ENCODE measurements at regions not wholly inside any gene's neighbourhood (a gene's known extent, or its start where the extent isn't known, plus 50 kb on each side); places are given as distances from the start of the nearest gene placed in this dataset.

DNA sequence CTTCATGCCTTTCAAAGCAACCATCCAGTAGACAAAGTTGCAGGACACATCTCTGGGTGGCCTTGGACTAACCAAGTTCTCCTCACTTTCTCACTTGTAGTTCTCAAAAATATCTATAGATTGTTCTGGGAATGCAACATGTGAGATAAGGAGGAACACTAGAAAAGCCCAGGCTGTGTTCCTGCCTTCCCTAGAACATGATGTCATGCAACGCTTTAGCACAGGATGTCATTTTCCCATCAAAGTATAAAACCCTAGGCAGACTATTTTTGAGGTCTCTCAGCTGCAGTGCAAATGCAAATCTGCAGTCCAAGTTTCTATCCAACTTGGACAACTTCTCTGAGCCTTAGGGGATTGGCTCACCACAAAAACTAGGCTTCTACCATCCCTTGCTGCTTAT lies 78.8 kb upstream of the PCDH7 start:
- TF ChIP-seq EZH2 (IDR thresholded peaks at IDR 0.05; ENCODE audit: borderline replicate concordance, low read depth, low read length, severe bottlenecking) (no peak), JUN (IDR thresholded peaks at IDR 0.05; ENCODE audit: borderline replicate concordance, insufficient read depth, insufficient read length, low read depth) (no peak)

Measured in endothelial cell of umbilical vein (primary cell).